ENCODE measurements at regions not wholly inside any gene's neighbourhood (a gene's known extent, or its start where the extent isn't known, plus 50 kb on each side); places are given as distances from the start of the nearest gene placed in this dataset.

GRCh38 chr13:84686973-84687372, 804.7 kb upstream of the SLITRK1 start:
- no peaks in the 10 kb centered on the region for H3K36me3 Mint-ChIP-seq (ENCODE audit: low read depth)
- ATAC-seq = no peak
- H3K27ac Mint-ChIP-seq = no peak overlapping the region

DNA sequence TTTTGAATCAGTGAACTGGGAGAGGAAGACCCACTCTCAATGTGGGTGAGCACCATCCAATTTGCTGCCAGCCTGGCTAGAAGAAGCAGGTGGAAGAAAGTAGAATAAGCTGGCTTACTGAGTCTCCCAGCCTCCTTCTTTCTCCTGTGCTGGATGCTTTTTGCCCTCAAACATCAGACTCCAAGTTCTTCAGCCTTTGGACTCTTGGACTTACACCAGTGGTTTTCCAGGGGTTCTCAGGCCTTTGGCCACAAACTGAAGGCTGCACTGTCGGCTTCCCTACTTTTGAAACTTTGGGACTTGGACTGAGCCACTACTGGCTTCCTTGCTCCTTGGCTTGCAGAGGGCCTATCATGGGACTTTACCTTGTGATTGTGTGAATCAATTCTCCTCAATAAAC, 804.2 kb upstream of the SLITRK1 start:
- Mint-ChIP-seq H3K27me3 (no peaks in the 10 kb centered on the region), H3K36me3 (ENCODE audit: low read depth) (no peaks in the 10 kb centered on the region), H3K4me3 (no peak overlapping the region), H3K4me1 (no peaks in the 10 kb centered on the region), H3K27ac (no peak overlapping the region)
- DNase-seq (no peak), ATAC-seq (no peak)
- no peaks in the 10 kb centered on the region for H3K9me3 ChIP-seq (ENCODE audit: control insufficient read depth, low read length, poor library complexity, severe bottlenecking)

More at GRCh38 chr13:84686973-84687372, 804.7 kb upstream of the SLITRK1 start:
- no peaks in the 10 kb centered on the region for H3K4me1 Mint-ChIP-seq
- H3K27me3 Mint-ChIP-seq = no peaks in the 10 kb centered on the region
- H3K4me3 Mint-ChIP-seq = no peak overlapping the region
- no peaks in the 10 kb centered on the region for H3K9me3 ChIP-seq (ENCODE audit: control insufficient read depth, low read length, poor library complexity, severe bottlenecking)
- DNase-seq = no peak

GRCh38 chr13:84684804-84685203, 802.5 kb upstream of the SLITRK1 start:
- H3K4me1 Mint-ChIP-seq = no peaks in the 10 kb centered on the region
- ATAC-seq (no peak), DNase-seq (no peak)
- H3K9me3 ChIP-seq (ENCODE audit: control insufficient read depth, low read length, poor library complexity, severe bottlenecking) = no peaks in the 10 kb centered on the region
- H3K36me3 Mint-ChIP-seq (ENCODE audit: low read depth) = no peaks in the 10 kb centered on the region
- no peaks in the 10 kb centered on the region for H3K27me3 Mint-ChIP-seq
- no peak overlapping the region for H3K4me3 Mint-ChIP-seq
- H3K27ac Mint-ChIP-seq = no peak overlapping the region

GRCh38 chr13:84684048-84684662, 801.9 kb upstream of the SLITRK1 start:
- no peak for DNase-seq
- no peaks in the 10 kb centered on the region for H3K36me3 Mint-ChIP-seq (ENCODE audit: low read depth)
- ATAC-seq = no peak
- no peak overlapping the region for H3K4me3 Mint-ChIP-seq
- no peak overlapping the region for H3K27ac Mint-ChIP-seq
- H3K27me3 Mint-ChIP-seq = no peaks in the 10 kb centered on the region
- peaks cover 2% of the 10 kb centered on the region for H3K9me3 ChIP-seq (ENCODE audit: control insufficient read depth, low read length, poor library complexity, severe bottlenecking)
- no peaks in the 10 kb centered on the region for H3K4me1 Mint-ChIP-seq

- H3K27ac Mint-ChIP-seq = no peak overlapping the region
- no peaks in the 10 kb centered on the region for H3K4me1 Mint-ChIP-seq
- H3K9me3 ChIP-seq (ENCODE audit: control insufficient read depth, low read length, poor library complexity, severe bottlenecking) = peaks cover 2% of the 10 kb centered on the region
- H3K4me3 Mint-ChIP-seq = no peak overlapping the region
- H3K36me3 Mint-ChIP-seq (ENCODE audit: low read depth) = no peaks in the 10 kb centered on the region
- DNase-seq (no peak), ATAC-seq (no peak)
- no peaks in the 10 kb centered on the region for H3K27me3 Mint-ChIP-seq
Measured at GRCh38 chr13:84683448-84683847, 801.2 kb upstream of the SLITRK1 start.

DNA sequence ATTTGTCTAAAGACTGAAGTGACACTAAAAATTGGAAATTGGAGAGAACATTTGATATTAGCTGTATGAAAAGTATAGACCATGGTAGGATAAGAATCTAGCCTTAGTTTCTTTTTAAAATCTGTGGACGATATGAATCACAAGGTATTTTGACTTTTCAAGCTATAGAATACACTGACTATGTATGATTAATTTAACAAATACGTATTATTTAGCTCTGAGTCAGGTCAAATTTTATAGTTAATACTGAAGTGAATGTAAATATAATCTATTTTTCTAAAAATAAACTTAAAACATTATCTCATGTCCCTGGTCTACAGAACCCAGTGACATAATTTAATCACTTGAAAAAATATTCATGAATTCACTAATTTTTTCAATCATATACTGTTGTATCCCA, 795.6 kb upstream of the SLITRK1 start:
- ATAC-seq = no peak
- no peaks in the 10 kb centered on the region for H3K27me3 Mint-ChIP-seq
- H3K4me1 Mint-ChIP-seq = no peaks in the 10 kb centered on the region

DNA sequence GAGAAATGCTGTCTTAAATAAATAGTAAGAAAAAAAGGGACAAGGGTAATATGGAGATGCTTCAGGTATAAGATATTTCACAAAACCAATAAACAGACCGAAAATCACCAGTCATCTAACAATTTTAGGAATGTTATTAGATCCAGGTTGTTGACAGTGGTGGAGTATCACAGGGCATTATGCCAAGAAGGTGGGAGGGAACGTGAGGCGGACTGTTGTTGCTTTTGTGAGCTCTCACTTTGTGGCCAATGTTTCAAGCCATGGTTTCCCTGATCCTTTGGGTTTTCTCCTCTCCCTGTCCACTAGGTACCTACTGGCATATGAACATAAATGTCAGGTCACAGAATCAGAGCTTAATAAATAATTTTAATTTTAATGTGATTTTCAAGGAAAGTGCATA, 790.3 kb upstream of the SLITRK1 start:
- H3K36me3 Mint-ChIP-seq (ENCODE audit: low read depth) = no peaks in the 10 kb centered on the region
- H3K27me3 Mint-ChIP-seq = no peaks in the 10 kb centered on the region
- H3K4me1 Mint-ChIP-seq = no peaks in the 10 kb centered on the region
- no peaks in the 10 kb centered on the region for H3K9me3 ChIP-seq (ENCODE audit: control insufficient read depth, low read length, poor library complexity, severe bottlenecking)
- H3K27ac Mint-ChIP-seq = no peak overlapping the region
- DNase-seq (no peak), ATAC-seq (no peak)
- H3K4me3 Mint-ChIP-seq = no peak overlapping the region

More for the DNA sequence above, 795.6 kb upstream of the SLITRK1 start:
- Mint-ChIP-seq H3K36me3 (ENCODE audit: low read depth) (no peaks in the 10 kb centered on the region), H3K4me3 (no peak overlapping the region), H3K27ac (no peak overlapping the region)
- no peak for DNase-seq
- H3K9me3 ChIP-seq (ENCODE audit: control insufficient read depth, low read length, poor library complexity, severe bottlenecking) = peaks cover 2% of the 10 kb centered on the region

GRCh38 chr13:84670245-84670644, 788.0 kb upstream of the SLITRK1 start:
- H3K9me3 ChIP-seq (ENCODE audit: control insufficient read depth, low read length, poor library complexity, severe bottlenecking) = no peaks in the 10 kb centered on the region
- Mint-ChIP-seq H3K4me1 (no peaks in the 10 kb centered on the region), H3K27me3 (no peaks in the 10 kb centered on the region), H3K4me3 (no peak overlapping the region), H3K36me3 (ENCODE audit: low read depth) (no peaks in the 10 kb centered on the region), H3K27ac (no peak overlapping the region)
- DNase-seq = no peak
- ATAC-seq = no peak

- Mint-ChIP-seq H3K27me3 (no peaks in the 10 kb centered on the region), H3K4me3 (no peak overlapping the region), H3K4me1 (no peaks in the 10 kb centered on the region), H3K36me3 (ENCODE audit: low read depth) (no peaks in the 10 kb centered on the region), H3K27ac (no peak overlapping the region)
- no peaks in the 10 kb centered on the region for H3K9me3 ChIP-seq (ENCODE audit: control insufficient read depth, low read length, poor library complexity, severe bottlenecking)
- no peak for ATAC-seq
- no peak for DNase-seq
Measured at GRCh38 chr13:84668637-84669036, 786.4 kb upstream of the SLITRK1 start.

GRCh38 chr13:84662491-84662890, 780.2 kb upstream of the SLITRK1 start:
- Mint-ChIP-seq H3K27ac (no peak overlapping the region), H3K36me3 (ENCODE audit: low read depth) (no peaks in the 10 kb centered on the region), H3K4me1 (no peaks in the 10 kb centered on the region), H3K4me3 (no peak overlapping the region), H3K27me3 (no peaks in the 10 kb centered on the region)
- H3K9me3 ChIP-seq (ENCODE audit: control insufficient read depth, low read length, poor library complexity, severe bottlenecking) = no peaks in the 10 kb centered on the region
- DNase-seq (no peak), ATAC-seq (no peak)

- no peaks in the 10 kb centered on the region for H3K36me3 Mint-ChIP-seq (ENCODE audit: low read depth)
- no peak overlapping the region for H3K27ac Mint-ChIP-seq
- no peaks in the 10 kb centered on the region for H3K27me3 Mint-ChIP-seq
- DNase-seq (no peak), ATAC-seq (no peak)
- H3K4me3 Mint-ChIP-seq = no peak overlapping the region
- no peaks in the 10 kb centered on the region for H3K4me1 Mint-ChIP-seq
- H3K9me3 ChIP-seq (ENCODE audit: control insufficient read depth, low read length, poor library complexity, severe bottlenecking) = no peaks in the 10 kb centered on the region
Measured at GRCh38 chr13:84661718-84662117, 779.4 kb upstream of the SLITRK1 start.

DNA sequence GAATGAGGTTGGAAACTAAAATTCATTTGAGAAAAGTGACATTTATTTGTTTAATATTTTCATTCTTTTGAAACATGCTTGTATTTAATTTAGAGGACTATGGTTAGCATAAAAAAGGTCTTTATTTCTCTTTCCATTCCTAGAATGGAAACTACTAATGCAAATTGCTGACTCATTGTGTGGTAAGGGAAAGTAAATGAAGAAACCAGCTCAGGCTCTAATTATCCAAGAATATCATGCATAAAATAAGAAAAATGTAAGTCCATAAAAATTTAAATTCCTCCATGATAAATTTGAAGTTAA, 777.0 kb upstream of the SLITRK1 start:
- H3K4me1 Mint-ChIP-seq = no peaks in the 10 kb centered on the region
- no peak for ATAC-seq
- no peak overlapping the region for H3K4me3 Mint-ChIP-seq
- H3K27me3 Mint-ChIP-seq = no peaks in the 10 kb centered on the region
- DNase-seq = no peak
- H3K9me3 ChIP-seq (ENCODE audit: control insufficient read depth, low read length, poor library complexity, severe bottlenecking) = no peaks in the 10 kb centered on the region
- H3K36me3 Mint-ChIP-seq (ENCODE audit: low read depth) = no peaks in the 10 kb centered on the region
- H3K27ac Mint-ChIP-seq = no peak overlapping the region

DNA sequence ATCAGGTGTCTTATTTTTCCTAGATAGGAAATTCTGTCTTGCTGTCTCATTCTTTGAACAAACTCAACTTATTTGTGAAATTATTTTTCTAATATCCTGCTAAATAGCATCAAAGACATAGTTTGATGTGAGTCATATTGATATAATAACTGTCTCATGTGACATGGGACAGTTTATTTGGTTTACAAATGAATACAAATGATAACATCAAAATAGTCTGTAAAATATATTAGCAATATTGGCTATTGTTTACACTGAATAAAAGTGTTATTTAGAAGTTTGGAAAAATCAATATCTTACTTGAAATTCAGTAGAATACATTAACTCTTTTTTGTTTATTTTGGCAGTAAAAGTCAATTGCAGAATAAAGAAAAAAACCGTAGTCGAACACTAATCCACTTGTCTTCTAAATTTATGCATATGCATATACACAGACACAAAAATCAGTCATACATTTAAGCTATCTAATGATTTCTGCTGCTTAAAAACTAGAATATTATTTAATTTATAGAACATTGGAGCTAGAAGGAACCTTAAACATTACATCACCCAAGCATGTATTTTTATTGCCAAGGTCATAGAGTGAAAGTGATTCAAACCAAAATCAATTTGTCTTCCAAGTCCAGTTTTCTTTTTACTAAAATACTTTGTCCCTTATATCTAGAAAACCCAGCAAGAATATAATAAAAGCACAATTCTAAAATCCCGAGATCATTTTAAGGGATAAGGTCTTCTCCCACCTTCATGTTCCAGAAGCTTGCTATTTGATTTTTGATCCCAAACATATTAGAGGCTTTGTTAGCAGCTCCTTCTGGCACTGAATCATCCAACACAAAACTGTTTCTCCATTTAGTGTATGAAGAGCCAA, 776.5 kb upstream of the SLITRK1 start:
- DNase-seq = no peak
- no peak for ATAC-seq
- Mint-ChIP-seq H3K4me1 (no peaks in the 10 kb centered on the region), H3K4me3 (no peak overlapping the region), H3K27me3 (no peaks in the 10 kb centered on the region), H3K36me3 (ENCODE audit: low read depth) (no peaks in the 10 kb centered on the region), H3K27ac (no peak overlapping the region)
- H3K9me3 ChIP-seq (ENCODE audit: control insufficient read depth, low read length, poor library complexity, severe bottlenecking) = no peaks in the 10 kb centered on the region

- ATAC-seq (no peak), DNase-seq (no peak)
- H3K36me3 Mint-ChIP-seq (ENCODE audit: low read depth) = no peaks in the 10 kb centered on the region
- no peaks in the 10 kb centered on the region for H3K27me3 Mint-ChIP-seq
- no peaks in the 10 kb centered on the region for H3K4me1 Mint-ChIP-seq
- no peak overlapping the region for H3K27ac Mint-ChIP-seq
- H3K9me3 ChIP-seq (ENCODE audit: control insufficient read depth, low read length, poor library complexity, severe bottlenecking) = no peaks in the 10 kb centered on the region
- H3K4me3 Mint-ChIP-seq = no peak overlapping the region
Measured at GRCh38 chr13:84655677-84656076, 773.4 kb upstream of the SLITRK1 start.
